ENCODE measurements at regions not wholly inside any gene's neighbourhood (a gene's known extent, or its start where the extent isn't known, plus 50 kb on each side); places are given as distances from the start of the nearest gene placed in this dataset.

DNA sequence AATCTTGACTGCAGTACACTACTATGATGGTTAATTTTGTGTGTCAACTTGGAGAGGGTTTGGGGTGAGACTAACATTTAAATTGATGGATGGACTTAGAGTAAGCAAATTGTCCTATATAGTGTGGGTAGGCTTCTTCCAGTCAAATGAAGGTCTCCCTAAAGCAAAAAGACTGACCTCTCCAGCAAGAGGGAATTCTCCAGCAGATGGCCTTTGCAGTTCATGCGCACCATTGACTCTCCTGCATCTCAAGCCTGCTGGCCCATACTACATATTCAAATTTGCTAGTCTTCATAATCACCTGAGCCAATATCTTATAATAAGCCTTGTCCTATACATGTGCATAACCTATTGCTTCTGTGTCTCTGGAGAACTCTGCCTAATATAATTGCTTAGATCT is 260.2 kb downstream of the RERGL start:
- H2AFZ ChIP-seq (ENCODE audit: low read depth, low read length): no peak overlapping the region
- no peak overlapping the region for H3K4me3 ChIP-seq
- BruUV-seq (replicated peaks): no TSS peak
- WGBS (ENCODE audit: insufficient coverage, low coverage, missing lambda C conversion rate): 0% methylated on average over 1 of the region's 1 CpG
- no peaks in the 10 kb centered on the region for H3K4me1 ChIP-seq (replicated peaks in 1 of 2; ENCODE audit: control insufficient read depth in 2 of 2, insufficient read depth in 2 of 2, low read length in 2 of 2)
- intact Hi-C loops (cut with micrococcal nuclease): no loop called here
- ChIA-PET POLR2A (no interaction called here), CTCF (ENCODE audit: low intra/inter-chr PET ratio) (no interaction called here)
- H3K9me3 ChIP-seq (replicated peaks; ENCODE audit: control insufficient read depth, insufficient read depth, low read depth, low read length): no peaks in the 10 kb centered on the region
- no peak overlapping the region for H3K4me2 ChIP-seq (ENCODE audit: insufficient read depth, low read length)
- H3K9ac ChIP-seq (ENCODE audit: insufficient read depth in 1 of 2, low read depth in 2 of 2, low read length in 2 of 2): no peak overlapping the region
- DNase-seq (ENCODE audit: extremely low read depth in 1 of 4, low spot score in 3 of 4): no peak
- in situ Hi-C loops (cut with MboI): no loop called here
- H3K79me2 ChIP-seq (ENCODE audit: control insufficient read depth, insufficient read depth, low read length): no peaks in the 10 kb centered on the region
- no peaks in the 10 kb centered on the region for H3K36me3 ChIP-seq (ENCODE audit: control insufficient read depth, insufficient read depth, low read length)
- FAIRE-seq: no peak
- no peak for ATAC-seq
- H3K27ac ChIP-seq (ENCODE audit: extremely low read depth, low read depth, low read length): no peak overlapping the region
- no peaks in the 10 kb centered on the region for H3K9me1 ChIP-seq (ENCODE audit: control insufficient read depth, insufficient read depth, low read length)
- H4K20me1 ChIP-seq (replicated peaks; ENCODE audit: control insufficient read depth, insufficient read depth, low read length): no peaks in the 10 kb centered on the region
- H3K27me3 ChIP-seq (ENCODE audit: control insufficient read depth in 2 of 2, insufficient read depth in 2 of 2, low read length in 2 of 2): no peaks in the 10 kb centered on the region
- TF ChIP-seq HIVEP1 (CRISPR knock-in tag; IDR thresholded peaks at IDR 0.05): no peak
- no peak for TF ChIP-seq NELFE (IDR thresholded peaks at IDR 0.05; ENCODE audit: insufficient read depth, insufficient read length)
- TF ChIP-seq CTBP1 (IDR thresholded peaks at IDR 0.05; ENCODE audit: borderline replicate concordance): no peak
- no peak for TF ChIP-seq KLF13 (tag; IDR thresholded peaks at IDR 0.05; ENCODE audit: borderline replicate concordance, low read depth)
- TF ChIP-seq RB1 (IDR thresholded peaks at IDR 0.05; ENCODE audit: low read depth): no peak
- TF ChIP-seq, protein P1, sequence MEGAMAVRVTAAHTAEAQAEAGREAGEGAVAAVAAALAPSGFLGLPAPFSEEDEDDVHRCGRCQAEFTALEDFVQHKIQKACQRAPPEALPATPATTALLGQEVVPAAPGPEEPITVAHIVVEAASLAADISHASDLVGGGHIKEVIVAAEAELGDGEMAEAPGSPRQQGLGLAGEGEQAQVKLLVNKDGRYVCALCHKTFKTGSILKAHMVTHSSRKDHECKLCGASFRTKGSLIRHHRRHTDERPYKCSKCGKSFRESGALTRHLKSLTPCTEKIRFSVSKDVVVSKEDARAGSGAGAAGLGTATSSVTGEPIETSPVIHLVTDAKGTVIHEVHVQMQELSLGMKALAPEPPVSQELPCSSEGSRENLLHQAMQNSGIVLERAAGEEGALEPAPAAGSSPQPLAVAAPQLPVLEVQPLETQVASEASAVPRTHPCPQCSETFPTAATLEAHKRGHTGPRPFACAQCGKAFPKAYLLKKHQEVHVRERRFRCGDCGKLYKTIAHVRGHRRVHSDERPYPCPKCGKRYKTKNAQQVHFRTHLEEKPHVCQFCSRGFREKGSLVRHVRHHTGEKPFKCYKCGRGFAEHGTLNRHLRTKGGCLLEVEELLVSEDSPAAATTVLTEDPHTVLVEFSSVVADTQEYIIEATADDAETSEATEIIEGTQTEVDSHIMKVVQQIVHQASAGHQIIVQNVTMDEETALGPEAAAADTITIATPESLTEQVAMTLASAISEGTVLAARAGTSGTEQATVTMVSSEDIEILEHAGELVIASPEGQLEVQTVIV (CRISPR knock-in tag; IDR thresholded peaks at IDR 0.05; ENCODE audit: borderline replicate concordance): no peak
- TF ChIP-seq, protein P2, sequence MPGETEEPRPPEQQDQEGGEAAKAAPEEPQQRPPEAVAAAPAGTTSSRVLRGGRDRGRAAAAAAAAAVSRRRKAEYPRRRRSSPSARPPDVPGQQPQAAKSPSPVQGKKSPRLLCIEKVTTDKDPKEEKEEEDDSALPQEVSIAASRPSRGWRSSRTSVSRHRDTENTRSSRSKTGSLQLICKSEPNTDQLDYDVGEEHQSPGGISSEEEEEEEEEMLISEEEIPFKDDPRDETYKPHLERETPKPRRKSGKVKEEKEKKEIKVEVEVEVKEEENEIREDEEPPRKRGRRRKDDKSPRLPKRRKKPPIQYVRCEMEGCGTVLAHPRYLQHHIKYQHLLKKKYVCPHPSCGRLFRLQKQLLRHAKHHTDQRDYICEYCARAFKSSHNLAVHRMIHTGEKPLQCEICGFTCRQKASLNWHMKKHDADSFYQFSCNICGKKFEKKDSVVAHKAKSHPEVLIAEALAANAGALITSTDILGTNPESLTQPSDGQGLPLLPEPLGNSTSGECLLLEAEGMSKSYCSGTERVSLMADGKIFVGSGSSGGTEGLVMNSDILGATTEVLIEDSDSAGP (CRISPR knock-in tag; IDR thresholded peaks at IDR 0.05): no peak
- TF ChIP-seq, protein P3, sequence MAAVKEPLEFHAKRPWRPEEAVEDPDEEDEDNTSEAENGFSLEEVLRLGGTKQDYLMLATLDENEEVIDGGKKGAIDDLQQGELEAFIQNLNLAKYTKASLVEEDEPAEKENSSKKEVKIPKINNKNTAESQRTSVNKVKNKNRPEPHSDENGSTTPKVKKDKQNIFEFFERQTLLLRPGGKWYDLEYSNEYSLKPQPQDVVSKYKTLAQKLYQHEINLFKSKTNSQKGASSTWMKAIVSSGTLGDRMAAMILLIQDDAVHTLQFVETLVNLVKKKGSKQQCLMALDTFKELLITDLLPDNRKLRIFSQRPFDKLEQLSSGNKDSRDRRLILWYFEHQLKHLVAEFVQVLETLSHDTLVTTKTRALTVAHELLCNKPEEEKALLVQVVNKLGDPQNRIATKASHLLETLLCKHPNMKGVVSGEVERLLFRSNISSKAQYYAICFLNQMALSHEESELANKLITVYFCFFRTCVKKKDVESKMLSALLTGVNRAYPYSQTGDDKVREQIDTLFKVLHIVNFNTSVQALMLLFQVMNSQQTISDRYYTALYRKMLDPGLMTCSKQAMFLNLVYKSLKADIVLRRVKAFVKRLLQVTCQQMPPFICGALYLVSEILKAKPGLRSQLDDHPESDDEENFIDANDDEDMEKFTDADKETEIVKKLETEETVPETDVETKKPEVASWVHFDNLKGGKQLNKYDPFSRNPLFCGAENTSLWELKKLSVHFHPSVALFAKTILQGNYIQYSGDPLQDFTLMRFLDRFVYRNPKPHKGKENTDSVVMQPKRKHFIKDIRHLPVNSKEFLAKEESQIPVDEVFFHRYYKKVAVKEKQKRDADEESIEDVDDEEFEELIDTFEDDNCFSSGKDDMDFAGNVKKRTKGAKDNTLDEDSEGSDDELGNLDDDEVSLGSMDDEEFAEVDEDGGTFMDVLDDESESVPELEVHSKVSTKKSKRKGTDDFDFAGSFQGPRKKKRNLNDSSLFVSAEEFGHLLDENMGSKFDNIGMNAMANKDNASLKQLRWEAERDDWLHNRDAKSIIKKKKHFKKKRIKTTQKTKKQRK (IDR thresholded peaks at IDR 0.05; ENCODE audit: borderline replicate concordance, low read depth, low read length): no peak
- no peak for TF ChIP-seq ZBTB8A (IDR thresholded peaks at IDR 0.05; ENCODE audit: partially characterized antibody)
- no peak for TF ChIP-seq YBX1 (IDR thresholded peaks at IDR 0.05)
- TF ChIP-seq, protein P4, sequence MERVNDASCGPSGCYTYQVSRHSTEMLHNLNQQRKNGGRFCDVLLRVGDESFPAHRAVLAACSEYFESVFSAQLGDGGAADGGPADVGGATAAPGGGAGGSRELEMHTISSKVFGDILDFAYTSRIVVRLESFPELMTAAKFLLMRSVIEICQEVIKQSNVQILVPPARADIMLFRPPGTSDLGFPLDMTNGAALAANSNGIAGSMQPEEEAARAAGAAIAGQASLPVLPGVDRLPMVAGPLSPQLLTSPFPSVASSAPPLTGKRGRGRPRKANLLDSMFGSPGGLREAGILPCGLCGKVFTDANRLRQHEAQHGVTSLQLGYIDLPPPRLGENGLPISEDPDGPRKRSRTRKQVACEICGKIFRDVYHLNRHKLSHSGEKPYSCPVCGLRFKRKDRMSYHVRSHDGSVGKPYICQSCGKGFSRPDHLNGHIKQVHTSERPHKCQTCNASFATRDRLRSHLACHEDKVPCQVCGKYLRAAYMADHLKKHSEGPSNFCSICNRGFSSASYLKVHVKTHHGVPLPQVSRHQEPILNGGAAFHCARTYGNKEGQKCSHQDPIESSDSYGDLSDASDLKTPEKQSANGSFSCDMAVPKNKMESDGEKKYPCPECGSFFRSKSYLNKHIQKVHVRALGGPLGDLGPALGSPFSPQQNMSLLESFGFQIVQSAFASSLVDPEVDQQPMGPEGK (CRISPR knock-in tag; IDR thresholded peaks at IDR 0.05; ENCODE audit: borderline replicate concordance): no peak
- no peak for TF ChIP-seq FOXA3 (CRISPR knock-in tag; conservative IDR thresholded peaks at IDR 0.05 in 1 of 2, IDR thresholded peaks at IDR 0.05 in 1 of 2)
- no peak for TF ChIP-seq SMAD1 (IDR thresholded peaks at IDR 0.05; ENCODE audit: low read depth, low read length, partially characterized antibody)
